Neural progenitor cell (in vitro differentiated cells): ENCODE measurements at regions not wholly inside any gene's neighbourhood (a gene's known extent, or its start where the extent isn't known, plus 50 kb on each side); places are given as distances from the start of the nearest gene placed in this dataset.

Experiments
- DNase-seq: peaks from one replicate; pipeline ENCODE4 v3.0.0-alpha.2; 2016; ENCODE audit warnings: low spot score
- H2AFZ ChIP-seq: fragments of 200-600 bp; sonication (generic); replicated peaks from 2 replicates; pipeline ENCODE4 v1.6.1; 2016; ENCODE audit warnings: antibody characterized with exemption
- H3F3A ChIP-seq: fragments of 200-600 bp; sonication (generic); 2 replicates; pipeline ENCODE4 v1.6.1; 2016; ENCODE audit warnings: antibody characterized with exemption, low read depth
- H3K27ac ChIP-seq: fragments of 200-600 bp; sonication (generic); 2 replicates; pipeline ENCODE4 v1.5.1; 2016; ENCODE audit warnings: mild to moderate bottlenecking
- H3K27me3 ChIP-seq: fragments of 200-600 bp; sonication (generic); 2 replicates; pipeline ENCODE4 v1.6.1; 2016; ENCODE audit warnings: mild to moderate bottlenecking, moderate library complexity
- H3K36me3 ChIP-seq: fragments of 200-600 bp; sonication (generic); 2 replicates; pipeline ENCODE4 v1.5.1; 2016
- H3K4me1 ChIP-seq: fragments of 200-600 bp; sonication (generic); 2 replicates; pipeline ENCODE4 v1.6.1; 2016; ENCODE audit warnings: mixed run types
- H3K4me2 ChIP-seq: fragments of 200-600 bp; sonication (generic); 2 replicates; pipeline ENCODE4 v1.6.1; 2016
- H3K4me3 ChIP-seq: fragments of 200-600 bp; sonication (generic); 2 replicates; pipeline ENCODE4 v1.5.1; 2016
- H3K79me2 ChIP-seq: fragments of 200-600 bp; sonication (generic); 2 replicates; pipeline ENCODE4 v1.6.1; 2016; ENCODE audit warnings: low read depth
- H3K9ac ChIP-seq: fragments of 200-600 bp; sonication (generic); 2 replicates; pipeline ENCODE4 v1.6.1; 2016
- H3K9me3 ChIP-seq: fragments of 200-600 bp; sonication (generic); 2 replicates; pipeline ENCODE4 v1.5.1; 2016; ENCODE audit warnings: low read depth
- H4K20me1 ChIP-seq: fragments of 200-600 bp; sonication (generic); 2 replicates; pipeline ENCODE4 v1.6.1; 2016; ENCODE audit warnings: low read depth
- H3K27ac Mint-ChIP-seq: 3 replicates; pipeline ENCODE4 v1.8.0; 2021; ENCODE audit warnings: mixed read lengths
- H3K27me3 Mint-ChIP-seq: 2 replicates; pipeline ENCODE4 v1.8.0; 2022; ENCODE audit warnings: low read depth, mild to moderate bottlenecking, inconsistent platforms, moderate library complexity, mixed read lengths; ENCODE audit not compliant: insufficient read depth
- H3K36me3 Mint-ChIP-seq: 3 replicates; pipeline ENCODE4 v1.8.0; 2021; ENCODE audit warnings: mixed read lengths
- H3K4me1 Mint-ChIP-seq: 3 replicates; pipeline ENCODE4 v1.8.0; 2021; ENCODE audit warnings: mixed read lengths
- H3K4me3 Mint-ChIP-seq: 3 replicates; pipeline ENCODE4 v1.8.0; 2021; ENCODE audit warnings: mild to moderate bottlenecking, moderate library complexity, mixed read lengths
- H3K9me3 Mint-ChIP-seq: 3 replicates; pipeline ENCODE4 v1.8.0; 2020; ENCODE audit warnings: mixed read lengths
- EZH2 ChIP-seq: fragments of 200-600 bp; sonication (generic); IDR thresholded peaks from 2 replicates; pipeline ENCODE4 v1.6.1; 2017; ENCODE audit warnings: antibody characterized with exemption, mild to moderate bottlenecking, moderate library complexity
- EZH2phosphoT487 ChIP-seq: fragments of 200-600 bp; sonication (generic); IDR thresholded peaks from 2 replicates; pipeline ENCODE4 v1.6.1; 2017; ENCODE audit warnings: antibody characterized with exemption
- TF ChIP-seq, protein P1 (sequence below): fragments of 200-600 bp; sonication (generic); IDR thresholded peaks from 2 replicates; pipeline ENCODE4 v1.5.1; 2017; ENCODE audit warnings: antibody characterized with exemption, mild to moderate bottlenecking

DNA sequence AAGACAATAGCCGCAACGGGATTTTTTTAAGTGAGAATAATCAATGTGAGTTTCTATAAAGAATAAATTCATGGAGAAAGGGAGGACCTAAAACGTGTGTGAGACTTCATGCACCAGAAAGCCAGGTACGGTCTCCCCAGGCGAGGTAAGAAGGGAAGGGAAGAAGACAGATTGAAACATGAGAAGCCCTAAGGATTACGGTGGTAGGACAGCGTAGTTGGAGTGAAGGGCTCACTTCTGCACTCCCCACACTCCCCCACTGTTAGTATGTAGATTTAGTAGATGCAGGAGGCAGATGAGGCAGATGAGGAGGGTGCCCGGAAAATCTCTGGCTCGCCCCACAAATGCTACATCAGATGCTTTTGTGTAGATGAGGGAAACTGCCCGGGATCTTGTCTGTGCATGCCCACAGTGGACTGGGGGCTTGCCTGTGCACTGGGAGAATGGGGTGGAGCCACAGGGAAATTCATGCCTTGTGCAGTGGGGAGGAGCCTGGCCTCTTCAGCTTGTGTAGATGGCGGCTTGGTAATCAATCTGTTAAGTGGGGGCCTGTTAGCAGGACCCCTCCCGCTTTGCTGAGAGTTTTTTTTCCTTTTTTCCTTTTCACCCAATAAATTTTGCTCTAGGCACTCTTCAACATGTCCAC is 1544.5 kb upstream of the TENM3 start:
- H3K27ac ChIP-seq = no peak overlapping the region
- no peak for DNase-seq
- no peaks in the 10 kb centered on the region for H3K9me3 ChIP-seq
- no peaks in the 10 kb centered on the region for H3K4me1 ChIP-seq
- no peaks in the 10 kb centered on the region for H3K27me3 ChIP-seq
- H3K36me3 ChIP-seq = no peaks in the 10 kb centered on the region
- H3K4me3 Mint-ChIP-seq = no peak overlapping the region
- H3K4me1 Mint-ChIP-seq = no peaks in the 10 kb centered on the region
- H3K79me2 ChIP-seq = no peaks in the 10 kb centered on the region
- peaks cover 6% of the 10 kb centered on the region for H3K27me3 Mint-ChIP-seq
- no peaks in the 10 kb centered on the region for H3F3A ChIP-seq
- no peaks in the 10 kb centered on the region for H3K36me3 Mint-ChIP-seq
- H4K20me1 ChIP-seq = no peaks in the 10 kb centered on the region
- TF ChIP-seq EZH2phosphoT487 = no peak
- no peak overlapping the region for H3K4me3 ChIP-seq
- no peak overlapping the region for H3K27ac Mint-ChIP-seq
- H3K9me3 Mint-ChIP-seq = peaks cover 5% of the 10 kb centered on the region
- H2AFZ ChIP-seq = no peak overlapping the region
- H3K9ac ChIP-seq = no peak overlapping the region
- no peak overlapping the region for H3K4me2 ChIP-seq

DNA sequence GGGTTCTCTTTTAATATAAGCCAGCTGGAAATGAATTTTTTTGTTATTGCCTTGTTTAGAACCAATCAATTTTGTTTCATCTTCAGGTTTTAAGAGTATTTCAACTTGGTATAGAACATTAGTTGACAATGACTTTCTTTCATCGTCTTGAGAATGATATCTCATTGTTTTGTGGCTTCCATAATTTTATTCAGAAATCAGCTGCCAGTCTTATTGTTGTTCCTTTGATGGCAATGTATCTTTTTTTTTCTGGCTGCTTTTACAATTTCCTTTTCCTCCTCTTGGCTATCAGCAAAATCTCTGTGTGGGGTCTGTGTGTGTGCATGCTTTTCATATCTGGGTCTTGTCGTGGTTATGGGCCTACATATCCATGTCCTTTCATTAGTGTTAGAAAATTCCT is 1536.4 kb upstream of the TENM3 start:
- Histone ChIP-seq H3K9me3 (no peaks in the 10 kb centered on the region), H4K20me1 (no peaks in the 10 kb centered on the region), H3K27ac (no peak overlapping the region), H3K4me3 (no peak overlapping the region), H2AFZ (no peak overlapping the region), H3K4me2 (no peak overlapping the region), H3K27me3 (no peaks in the 10 kb centered on the region), H3K9ac (no peak overlapping the region), H3K79me2 (no peaks in the 10 kb centered on the region), H3F3A (no peaks in the 10 kb centered on the region), H3K4me1 (no peaks in the 10 kb centered on the region), H3K36me3 (no peaks in the 10 kb centered on the region)
- Mint-ChIP-seq H3K36me3 (no peaks in the 10 kb centered on the region), H3K27ac (no peak overlapping the region), H3K9me3 (peaks cover 14% of the 10 kb centered on the region), H3K4me1 (no peaks in the 10 kb centered on the region), H3K4me3 (no peak overlapping the region), H3K27me3 (no peaks in the 10 kb centered on the region)
- DNase-seq = no peak
- TF ChIP-seq, protein P1, sequence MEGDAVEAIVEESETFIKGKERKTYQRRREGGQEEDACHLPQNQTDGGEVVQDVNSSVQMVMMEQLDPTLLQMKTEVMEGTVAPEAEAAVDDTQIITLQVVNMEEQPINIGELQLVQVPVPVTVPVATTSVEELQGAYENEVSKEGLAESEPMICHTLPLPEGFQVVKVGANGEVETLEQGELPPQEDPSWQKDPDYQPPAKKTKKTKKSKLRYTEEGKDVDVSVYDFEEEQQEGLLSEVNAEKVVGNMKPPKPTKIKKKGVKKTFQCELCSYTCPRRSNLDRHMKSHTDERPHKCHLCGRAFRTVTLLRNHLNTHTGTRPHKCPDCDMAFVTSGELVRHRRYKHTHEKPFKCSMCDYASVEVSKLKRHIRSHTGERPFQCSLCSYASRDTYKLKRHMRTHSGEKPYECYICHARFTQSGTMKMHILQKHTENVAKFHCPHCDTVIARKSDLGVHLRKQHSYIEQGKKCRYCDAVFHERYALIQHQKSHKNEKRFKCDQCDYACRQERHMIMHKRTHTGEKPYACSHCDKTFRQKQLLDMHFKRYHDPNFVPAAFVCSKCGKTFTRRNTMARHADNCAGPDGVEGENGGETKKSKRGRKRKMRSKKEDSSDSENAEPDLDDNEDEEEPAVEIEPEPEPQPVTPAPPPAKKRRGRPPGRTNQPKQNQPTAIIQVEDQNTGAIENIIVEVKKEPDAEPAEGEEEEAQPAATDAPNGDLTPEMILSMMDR = no peak
- TF ChIP-seq EZH2 (no peak), EZH2phosphoT487 (no peak)

DNA sequence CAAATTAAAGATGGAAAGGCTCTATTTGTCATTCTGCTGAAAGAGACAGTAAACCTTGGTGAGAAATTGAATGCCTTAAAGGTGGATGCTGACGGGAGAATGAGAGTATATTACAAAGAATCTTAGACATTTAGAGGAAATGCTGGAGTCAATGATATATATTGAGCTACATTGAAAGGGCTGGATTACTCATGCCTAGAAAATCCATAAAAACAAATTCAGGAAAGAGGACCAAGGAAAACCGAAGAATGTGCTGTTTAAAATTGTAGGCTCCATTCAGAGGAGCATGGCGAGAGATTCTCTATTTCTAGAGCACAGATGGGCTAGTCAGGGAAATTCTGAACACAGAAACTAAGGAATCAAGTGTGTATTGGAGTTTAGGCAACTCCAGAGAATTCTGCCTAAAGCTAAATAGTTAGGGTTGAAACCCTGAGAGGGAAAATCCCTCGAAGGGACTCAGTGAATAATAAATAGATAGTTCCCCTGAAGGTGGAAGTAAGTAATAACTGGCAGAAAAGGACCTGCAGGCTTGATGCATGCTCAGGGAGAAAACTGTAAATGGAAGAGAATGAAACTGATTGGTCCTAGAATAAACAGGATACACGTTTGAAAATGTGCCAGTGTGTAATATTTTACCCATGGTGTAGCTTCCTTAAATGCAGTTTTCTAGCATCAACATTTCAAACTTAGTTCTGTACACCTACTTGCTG is 1532.4 kb upstream of the TENM3 start:
- no peaks in the 10 kb centered on the region for H3F3A ChIP-seq
- Mint-ChIP-seq H3K9me3 (peaks cover 18% of the 10 kb centered on the region), H3K27me3 (no peaks in the 10 kb centered on the region), H3K4me1 (no peaks in the 10 kb centered on the region), H3K27ac (no peak overlapping the region), H3K36me3 (no peaks in the 10 kb centered on the region), H3K4me3 (no peak overlapping the region)
- no peaks in the 10 kb centered on the region for H3K36me3 ChIP-seq
- H3K4me1 ChIP-seq = no peaks in the 10 kb centered on the region
- DNase-seq = no peak
- no peak overlapping the region for H3K4me2 ChIP-seq
- no peaks in the 10 kb centered on the region for H4K20me1 ChIP-seq
- TF ChIP-seq, protein P1 = no peak
- no peak for TF ChIP-seq EZH2phosphoT487
- no peak for TF ChIP-seq EZH2
- H3K9ac ChIP-seq = no peak overlapping the region
- no peaks in the 10 kb centered on the region for H3K9me3 ChIP-seq
- H2AFZ ChIP-seq = no peak overlapping the region
- H3K79me2 ChIP-seq = no peaks in the 10 kb centered on the region
- H3K4me3 ChIP-seq = no peak overlapping the region
- H3K27ac ChIP-seq = no peak overlapping the region
- H3K27me3 ChIP-seq = no peaks in the 10 kb centered on the region

DNA sequence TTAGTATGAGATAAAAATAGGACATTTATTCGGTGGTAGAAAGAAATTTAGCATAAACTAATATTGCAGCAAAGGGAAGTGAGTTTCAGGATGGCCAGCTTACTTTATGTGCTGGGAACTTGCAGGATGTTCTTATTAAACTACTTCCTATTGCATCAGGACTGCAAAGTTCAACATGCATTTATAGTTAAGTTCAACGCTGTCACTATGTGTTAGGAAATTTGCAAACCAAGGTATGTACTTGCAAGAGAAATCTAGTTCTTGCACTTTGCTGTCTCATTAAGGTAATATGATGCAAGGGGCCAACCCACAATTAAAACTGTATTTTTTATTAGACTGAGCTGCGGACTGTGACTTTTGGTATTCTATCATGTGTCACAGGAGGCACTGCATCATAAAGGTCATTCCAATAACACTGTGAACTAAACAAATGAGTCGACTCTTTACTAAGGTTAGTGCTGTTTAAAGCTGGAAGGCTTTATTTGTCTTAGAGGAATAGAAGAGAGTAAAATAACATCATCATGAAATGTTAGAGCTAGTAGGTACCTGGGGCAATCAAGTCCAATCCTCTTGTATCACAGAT is 1525.7 kb upstream of the TENM3 start:
- Histone ChIP-seq H3K27ac (no peak overlapping the region), H2AFZ (no peak overlapping the region), H3K4me3 (no peak overlapping the region), H3K27me3 (no peaks in the 10 kb centered on the region), H3K9me3 (no peaks in the 10 kb centered on the region), H3K4me1 (no peaks in the 10 kb centered on the region), H3K9ac (no peak overlapping the region), H3K36me3 (no peaks in the 10 kb centered on the region), H3K4me2 (no peak overlapping the region), H3K79me2 (no peaks in the 10 kb centered on the region), H3F3A (no peaks in the 10 kb centered on the region), H4K20me1 (no peaks in the 10 kb centered on the region)
- Mint-ChIP-seq H3K36me3 (no peaks in the 10 kb centered on the region), H3K4me3 (no peak overlapping the region), H3K27me3 (no peaks in the 10 kb centered on the region), H3K27ac (no peak overlapping the region), H3K9me3 (peaks cover 4% of the 10 kb centered on the region), H3K4me1 (no peaks in the 10 kb centered on the region)
- TF ChIP-seq, protein P1 = no peak
- no peak for TF ChIP-seq EZH2phosphoT487
- no peak for DNase-seq
